Neutrophil (primary cell): ENCODE measurements at regions not wholly inside any gene's neighbourhood (a gene's known extent, or its start where the extent isn't known, plus 50 kb on each side); places are given as distances from the start of the nearest gene placed in this dataset.

Experiments
- H3K27ac ChIP-seq: fragments of 200-600 bp; sonication (generic); 2 replicates; pipeline ENCODE4 v1.5.1; 2016; ENCODE audit warnings: mild to moderate bottlenecking, moderate library complexity
- H3K27me3 ChIP-seq: fragments of 200-600 bp; sonication (generic); 2 replicates; pipeline ENCODE4 v1.6.0; 2016; ENCODE audit warnings: mild to moderate bottlenecking
- H3K36me3 ChIP-seq: fragments of 200-600 bp; sonication (generic); 2 replicates; pipeline ENCODE4 v1.5.1; 2017
- H3K4me1 ChIP-seq, 2 experiments: fragments of 200-600 bp in 1 of 2; sonication (generic) in 1 of 2; 1 replicate in 1 of 2; 2 replicates in 1 of 2; pipeline versions ENCODE4 v1.5.1 to v1.6.1; 2013 to 2016; ENCODE audit warnings: low read depth in 1 of 2, low read length in 1 of 2, mild to moderate bottlenecking in 1 of 2, moderate library complexity in 1 of 2; ENCODE audit not compliant: control insufficient read depth in 1 of 2, insufficient read depth in 1 of 2
- H3K4me3 ChIP-seq, 2 experiments: fragments of 200-600 bp in 1 of 2; sonication (generic) in 1 of 2; 1 replicate in 1 of 2; 2 replicates in 1 of 2; pipeline ENCODE4 v1.5.1; 2013 to 2016; ENCODE audit warnings: low read depth in 1 of 2, low read length in 1 of 2, mild to moderate bottlenecking in 1 of 2, moderate library complexity in 1 of 2
- H3K9me3 ChIP-seq: fragments of 200-600 bp; sonication (generic); 2 replicates; pipeline ENCODE4 v1.5.1; 2016
- CTCF ChIP-seq: fragments of 200-600 bp; sonication (generic); IDR thresholded peaks from 2 replicates; pipeline ENCODE4 v1.5.1; 2016; ENCODE audit warnings: antibody characterized with exemption

GRCh38 chr3:94225148-94225865 is 162.4 kb downstream of the NSUN3 start:
- H3K4me1 ChIP-seq = no peaks in the 10 kb centered on the region
- no peak overlapping the region for H3K27ac ChIP-seq
- no peaks in the 10 kb centered on the region for H3K36me3 ChIP-seq
- no peak overlapping the region for H3K4me3 ChIP-seq
- H3K9me3 ChIP-seq = no peaks in the 10 kb centered on the region
- H3K27me3 ChIP-seq = no peaks in the 10 kb centered on the region
- TF ChIP-seq CTCF = no peak

GRCh38 chr3:94226078-94226477 is 163.2 kb downstream of the NSUN3 start:
- H3K9me3 ChIP-seq = no peaks in the 10 kb centered on the region
- no peaks in the 10 kb centered on the region for H3K27me3 ChIP-seq
- no peaks in the 10 kb centered on the region for H3K36me3 ChIP-seq
- no peak overlapping the region for H3K27ac ChIP-seq
- no peak overlapping the region for H3K4me3 ChIP-seq
- TF ChIP-seq CTCF = no peak
- no peaks in the 10 kb centered on the region for H3K4me1 ChIP-seq

GRCh38 chr3:94232921-94233320 is 170.1 kb downstream of the NSUN3 start:
- H3K9me3 ChIP-seq = no peaks in the 10 kb centered on the region

GRCh38 chr3:94234177-94234788 is 171.4 kb downstream of the NSUN3 start:
- no peak overlapping the region for H3K27ac ChIP-seq
- no peaks in the 10 kb centered on the region for H3K27me3 ChIP-seq
- no peaks in the 10 kb centered on the region for H3K36me3 ChIP-seq
- H3K4me3 ChIP-seq = no peak overlapping the region
- no peak for TF ChIP-seq CTCF
- no peaks in the 10 kb centered on the region for H3K9me3 ChIP-seq
- H3K4me1 ChIP-seq = peaks cover 6 to 7% of the 10 kb centered on the region in 2 experiments

More at GRCh38 chr3:94232921-94233320, 170.1 kb downstream of the NSUN3 start:
- H3K36me3 ChIP-seq = no peaks in the 10 kb centered on the region
- no peak overlapping the region for H3K4me3 ChIP-seq
- H3K27ac ChIP-seq = no peak overlapping the region
- TF ChIP-seq CTCF = no peak
- peaks cover 6 to 7% of the 10 kb centered on the region in 2 experiments for H3K4me1 ChIP-seq
- no peaks in the 10 kb centered on the region for H3K27me3 ChIP-seq

GRCh38 chr3:94241986-94242385 is 179.1 kb downstream of the NSUN3 start:
- TF ChIP-seq CTCF = no peak
- Histone ChIP-seq H3K4me1 (no peaks in the 10 kb centered on the region), H3K4me3 (no peak overlapping the region), H3K27me3 (no peaks in the 10 kb centered on the region), H3K36me3 (no peaks in the 10 kb centered on the region), H3K27ac (no peak overlapping the region), H3K9me3 (no peaks in the 10 kb centered on the region)
